HCT116 (cell line): ENCODE measurements at regions not wholly inside any gene's neighbourhood (a gene's known extent, or its start where the extent isn't known, plus 50 kb on each side); places are given as distances from the start of the nearest gene placed in this dataset.

Experiments used
- ATAC-seq: fragments of 200-7000 bp; cut with Tn5 transposase; 2 replicates; pipeline ENCODE4 v1.9.1; 2020; ENCODE audit warnings: mild to moderate bottlenecking, moderate library complexity
- BruUV-seq: library from RNA; stranded (reverse); fragments of 400-500 nt; replicated peaks from 2 replicates; lab custom pipeline; 2021; lab: Mats Ljungman, UMichigan
- CTCF ChIA-PET: fragments of 300-600 bp; sonication (Branson Sonifier 250); formaldehyde crosslinking; loops from one replicate; lab custom pipeline; 2021; ENCODE audit warnings: antibody characterized with exemption; lab: Charles Lee
- POLR2A ChIA-PET: fragments of 300-600, 350-600 bp; sonication (Branson Sonifier 250); formaldehyde crosslinking; loops from one replicate; lab custom pipeline; 2021; ENCODE audit warnings: antibody characterized with exemption; lab: Charles Lee
- RAD21 ChIA-PET, 2 experiments: fragments of 300-600 bp; sonication (Branson Sonifier 250); formaldehyde crosslinking; loops; one replicate each; lab custom pipeline; 2023; ENCODE audit warnings: low total read pairs in 2 of 2; ENCODE audit not compliant: uncharacterized antibody in 2 of 2, unreplicated experiment in 2 of 2, low non-redundant PET in 1 of 2; lab: Charles Lee
- DNase-seq: peaks from one replicate; pipeline ENCODE4 v3.0.0-alpha.2; 2010; ENCODE audit warnings: low read depth, low spot score
- H2AFZ ChIP-seq: fragments of 200-600 bp; shearing (Covaris generic), sonication (generic); 2 replicates; pipeline ENCODE4 v1.6.1; 2017; ENCODE audit warnings: low read depth, mixed run types, mixed read lengths, antibody characterized with exemption, low read length; ENCODE audit not compliant: poor library complexity, severe bottlenecking
- H3K27ac ChIP-seq: 2 replicates; pipeline ENCODE4 v1.5.1; 2012; ENCODE audit warnings: low read depth, low read length
- H3K27me3 ChIP-seq: fragments of 200-600 bp; sonication (generic); 2 replicates; pipeline ENCODE4 v1.6.1; 2016; ENCODE audit warnings: mixed run types, low read length, mixed read lengths; ENCODE audit not compliant: insufficient read depth
- H3K36me3 ChIP-seq, 2 experiments: fragments of 200-500 bp in 1 of 2; fragments of 200-600 bp in 1 of 2; sonication (Bioruptor generic) in 1 of 2; sonication (generic) in 1 of 2; 2 replicates each; pipeline versions ENCODE4 v1.5.1 to v1.6.1; 2014 to 2016; ENCODE audit warnings: low read length in 2 of 2, inconsistent platforms in 1 of 2, mixed read lengths in 1 of 2, mixed run types in 1 of 2; ENCODE audit not compliant: insufficient read depth in 2 of 2, control insufficient read depth in 1 of 2
- H3K4me1 ChIP-seq, 2 experiments: fragments of 200-600 bp in 1 of 2; sonication (generic) in 1 of 2; 2 replicates each; pipeline versions ENCODE4 v1.5.1 to v1.6.1; 2012 to 2017; ENCODE audit warnings: low read length in 2 of 2, inconsistent platforms in 1 of 2, mild to moderate bottlenecking in 1 of 2, mixed read lengths in 1 of 2, mixed run types in 1 of 2, moderate library complexity in 1 of 2; ENCODE audit not compliant: insufficient read depth in 2 of 2, control insufficient read depth in 1 of 2
- H3K4me2 ChIP-seq: fragments of 200-600 bp; sonication (generic); 2 replicates; pipeline ENCODE4 v1.6.1; 2017; ENCODE audit warnings: mixed run types, low read length, mixed read lengths
- H3K4me3 ChIP-seq, 2 experiments: fragments of 200-600 bp in 1 of 2; sonication (generic) in 1 of 2; replicated peaks in 1 of 2; 2 replicates each; pipeline ENCODE4 v1.5.1; 2011 to 2016; ENCODE audit warnings: low read length in 2 of 2, control low read depth in 1 of 2, low read depth in 1 of 2, mild to moderate bottlenecking in 1 of 2, mixed read lengths in 1 of 2, mixed run types in 1 of 2
- H3K79me2 ChIP-seq: fragments of 200-600 bp; sonication (generic); 2 replicates; pipeline ENCODE4 v1.6.1; 2017; ENCODE audit warnings: mild to moderate bottlenecking, mixed run types, low read length, moderate library complexity, mixed read lengths; ENCODE audit not compliant: insufficient read depth
- H3K9ac ChIP-seq: fragments of 200-600 bp; sonication (generic); 2 replicates; pipeline ENCODE4 v1.6.1; 2016; ENCODE audit warnings: low read length, mixed read lengths
- H3K9me2 ChIP-seq: fragments of 200-600 bp; sonication (generic), shearing (Covaris generic); 2 replicates; pipeline ENCODE4 v1.6.1; 2017; ENCODE audit warnings: mixed run types, mild to moderate bottlenecking, moderate library complexity; ENCODE audit not compliant: insufficient read depth
- H3K9me3 ChIP-seq, 2 experiments: fragments of 200-500 bp in 1 of 2; fragments of 200-600 bp in 1 of 2; sonication (Bioruptor generic) in 1 of 2; sonication (generic) in 1 of 2; 2 replicates each; pipeline ENCODE4 v1.6.1; 2014 to 2017; ENCODE audit warnings: low read length in 2 of 2, mixed read lengths in 2 of 2, inconsistent platforms in 1 of 2, low read depth in 1 of 2, mild to moderate bottlenecking in 1 of 2, mixed run types in 1 of 2, moderate library complexity in 1 of 2; ENCODE audit not compliant: control insufficient read depth in 1 of 2, insufficient read depth in 1 of 2
- H4K20me1 ChIP-seq: fragments of 200-600 bp; sonication (generic), shearing (Covaris generic); 2 replicates; pipeline ENCODE4 v1.6.1; 2017; ENCODE audit warnings: mixed run types, mild to moderate bottlenecking, moderate library complexity; ENCODE audit not compliant: insufficient read depth
- ATF3 ChIP-seq: IDR thresholded peaks from 2 replicates; pipeline ENCODE4 v1.6.1; 2012
- CBX3 ChIP-seq: IDR thresholded peaks from 2 replicates; pipeline ENCODE4 v1.6.1; 2012; ENCODE audit warnings: low read depth
- CEBPB ChIP-seq: IDR thresholded peaks from 2 replicates; pipeline ENCODE4 v1.6.1; 2012; ENCODE audit warnings: low read depth
- CTCF ChIP-seq, 3 experiments: fragments of 200-600 bp in 1 of 3; sonication (generic) in 1 of 3; IDR thresholded peaks in 2 of 3; conservative IDR thresholded peaks in 1 of 3; 2 replicates each; pipeline ENCODE4 v1.5.1; 2012 to 2017; ENCODE audit warnings: low read depth in 2 of 3, low read length in 2 of 3, antibody characterized with exemption in 1 of 3, borderline replicate concordance in 1 of 3, control low read depth in 1 of 3, mild to moderate bottlenecking in 1 of 3, mixed read lengths in 1 of 3, mixed run types in 1 of 3, moderate library complexity in 1 of 3; ENCODE audit not compliant: insufficient read depth in 1 of 3
- EZH2 ChIP-seq: fragments of 200-600 bp; sonication (generic); IDR thresholded peaks from 2 replicates; pipeline ENCODE4 v1.6.1; 2017; ENCODE audit warnings: antibody characterized with exemption, mixed run types
- MAX ChIP-seq: IDR thresholded peaks from 2 replicates; pipeline ENCODE4 v1.6.1; 2012
- POLR2A ChIP-seq: IDR thresholded peaks from 2 replicates; pipeline ENCODE4 v1.7.0; 2011; ENCODE audit warnings: borderline replicate concordance; ENCODE audit not compliant: insufficient read depth, insufficient read length; ENCODE audit errors: extremely low read depth
- POLR2AphosphoS5 ChIP-seq: IDR thresholded peaks from 2 replicates; pipeline ENCODE4 v1.6.1; 2011; ENCODE audit warnings: mild to moderate bottlenecking, low read depth, low read length, moderate library complexity
- RAD21 ChIP-seq: IDR thresholded peaks from 2 replicates; pipeline ENCODE4 v1.6.1; 2012; ENCODE audit warnings: low read depth, mild to moderate bottlenecking
- REST ChIP-seq: IDR thresholded peaks from 2 replicates; pipeline ENCODE4 v1.6.1; 2012; ENCODE audit warnings: low read depth
- SIN3A ChIP-seq: IDR thresholded peaks from 2 replicates; pipeline ENCODE4 v1.6.1; 2012; ENCODE audit warnings: low read depth
- SP1 ChIP-seq: IDR thresholded peaks from 2 replicates; pipeline ENCODE4 v1.6.1; 2012; ENCODE audit warnings: low read depth
- SRF ChIP-seq: IDR thresholded peaks from 2 replicates; pipeline ENCODE4 v1.6.1; 2012; ENCODE audit warnings: low read depth
- TCF7L2 ChIP-seq: IDR thresholded peaks from 2 replicates; pipeline ENCODE4 v1.7.0; 2011; ENCODE audit warnings: borderline replicate concordance, inconsistent platforms; ENCODE audit not compliant: insufficient read depth, insufficient read length; ENCODE audit errors: extremely low read depth
- ZFX ChIP-seq: fragments of 450-650 bp; IDR thresholded peaks from 2 replicates; pipeline ENCODE4 v1.6.1; 2017
- ZNF274 ChIP-seq: fragments of 200-500 bp; sonication (Bioruptor generic); IDR thresholded peaks from 2 replicates; pipeline ENCODE4 v1.6.1; 2014; ENCODE audit warnings: mild to moderate bottlenecking, low read depth, low read length, inconsistent platforms
- intact Hi-C: fragments of 100-400 bp; cut with micrococcal nuclease; formaldehyde crosslinking; loops from 2 replicates; pipeline ENCODE4 v1.10.0; 2022

GRCh38 chr3:194849166-194849875 lies 163.6 kb downstream of the FAM43A start:
- ChIA-PET RAD21 (interaction anchor here (0.5 to 1.2 kb wide), 2 partner anchors 98 to 167 kb away, joined by 3 to 6 read pairs; no protein-coding TSS in a partner anchor), CTCF (no interaction called here), POLR2A (no interaction called here)
- no peak overlapping the region for H3K4me2 ChIP-seq
- no peak overlapping the region for H3K9ac ChIP-seq
- no peaks in the 10 kb centered on the region for H3K9me3 ChIP-seq
- no peak overlapping the region for H3K4me3 ChIP-seq
- H2AFZ ChIP-seq: no peak overlapping the region
- TF ChIP-seq RAD21 (no peak), POLR2A (no peak)
- DNase-seq (no peak), ATAC-seq (no peak)
- no peaks in the 10 kb centered on the region for H4K20me1 ChIP-seq
- no peak overlapping the region for H3K27ac ChIP-seq
- intact Hi-C loops: no loop called here
- H3K79me2 ChIP-seq: no peaks in the 10 kb centered on the region
- no TSS peak for BruUV-seq
- H3K36me3 ChIP-seq: no peaks in the 10 kb centered on the region
- no peaks in the 10 kb centered on the region for H3K9me2 ChIP-seq
- no peaks in the 10 kb centered on the region for H3K27me3 ChIP-seq
- peaks cover 3 to 6% of the 10 kb centered on the region in 2 experiments; a peak in 2 of 4 replicates for H3K4me1 ChIP-seq

- no peak overlapping the region for H3K27ac ChIP-seq
- no peaks in the 10 kb centered on the region for H4K20me1 ChIP-seq
- H2AFZ ChIP-seq: no peak overlapping the region
- H3K4me3 ChIP-seq: no peak overlapping the region
- H3K9ac ChIP-seq: no peak overlapping the region
- H3K4me2 ChIP-seq: no peak overlapping the region
- ChIA-PET POLR2A (no interaction called here), RAD21 (no interaction called here), CTCF (no interaction called here)
- BruUV-seq: no TSS peak
- DNase-seq: no peak
- H3K4me1 ChIP-seq: peaks cover 3 to 6% of the 10 kb centered on the region in 2 experiments; a peak in 2 of 4 replicates
- H3K36me3 ChIP-seq: no peaks in the 10 kb centered on the region
- H3K27me3 ChIP-seq: no peaks in the 10 kb centered on the region
- no peaks in the 10 kb centered on the region for H3K9me2 ChIP-seq
- no peak for ATAC-seq
- no peaks in the 10 kb centered on the region for H3K79me2 ChIP-seq
- no peaks in the 10 kb centered on the region for H3K9me3 ChIP-seq
- intact Hi-C loops: no loop called here
- TF ChIP-seq RAD21: no peak
- no peak for TF ChIP-seq POLR2AphosphoS5
- no peak for TF ChIP-seq CEBPB
- no peak for TF ChIP-seq CTCF (IDR thresholded peaks at IDR 0.05 in 2 of 3, conservative IDR thresholded peaks at IDR 0.05 in 1 of 3; ENCODE audit: borderline replicate concordance in 1 of 3, insufficient read depth in 1 of 3, low read depth in 2 of 3, low read length in 2 of 3)
- no peak for TF ChIP-seq ZFX
- no peak for TF ChIP-seq SRF
- TF ChIP-seq SIN3A: no peak
- TF ChIP-seq TCF7L2: no peak
- TF ChIP-seq ATF3: no peak
- no peak for TF ChIP-seq MAX
- TF ChIP-seq EZH2: no peak
- TF ChIP-seq CBX3: no peak
- TF ChIP-seq ZNF274: no peak
- TF ChIP-seq REST: no peak
- TF ChIP-seq SP1: no peak
These were observed 165.6 kb downstream of the FAM43A start for GRCh38 chr3:194851254-194851653.
